ENCODE measurements at regions not wholly inside any gene's neighbourhood (a gene's known extent, or its start where the extent isn't known, plus 50 kb on each side); places are given as distances from the start of the nearest gene placed in this dataset.

DNA sequence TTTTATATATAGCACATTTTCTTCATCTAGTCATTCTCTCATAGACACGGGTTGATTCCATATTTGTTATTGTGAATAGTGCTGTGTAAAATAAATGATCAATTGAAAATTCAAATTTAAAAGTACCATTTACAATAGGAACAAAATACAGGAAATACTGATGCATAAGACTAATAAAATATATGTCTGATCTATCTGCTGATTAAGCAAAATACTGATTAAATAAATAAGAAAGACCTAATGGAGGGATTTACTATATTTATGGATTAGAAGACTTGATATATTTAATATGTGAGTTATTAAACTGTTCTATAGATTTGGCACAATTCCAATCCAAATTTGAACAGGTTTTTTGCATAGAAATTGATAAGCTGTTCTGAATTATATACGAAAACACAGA, 1044.8 kb upstream of the ADGRL2 start:
- Mint-ChIP-seq H3K4me3 (ENCODE audit: low read depth) (no peak overlapping the region), H3K4me1 (ENCODE audit: low read depth) (no peaks in the 10 kb centered on the region), H3K36me3 (ENCODE audit: low read depth) (no peaks in the 10 kb centered on the region), H3K27ac (no peak overlapping the region), H3K27me3 (ENCODE audit: low read depth) (no peaks in the 10 kb centered on the region), H3K9me3 (peaks cover 14% of the 10 kb centered on the region)
- intact Hi-C loops (cut with micrococcal nuclease): no loop called here
- DNase-seq (ENCODE audit: low spot score): no peak

GRCh38 chr1:80751204-80751603, 1049.5 kb upstream of the ADGRL2 start:
- DNase-seq (ENCODE audit: low spot score): no peak
- no peak overlapping the region for H3K27ac Mint-ChIP-seq
- H3K9me3 Mint-ChIP-seq: peaks cover 12% of the 10 kb centered on the region
- H3K4me3 Mint-ChIP-seq (ENCODE audit: low read depth): no peak overlapping the region
- intact Hi-C loops (cut with micrococcal nuclease): no loop called here
- H3K4me1 Mint-ChIP-seq (ENCODE audit: low read depth): no peaks in the 10 kb centered on the region
- no peaks in the 10 kb centered on the region for H3K36me3 Mint-ChIP-seq (ENCODE audit: low read depth)
- no peaks in the 10 kb centered on the region for H3K27me3 Mint-ChIP-seq (ENCODE audit: low read depth)

DNA sequence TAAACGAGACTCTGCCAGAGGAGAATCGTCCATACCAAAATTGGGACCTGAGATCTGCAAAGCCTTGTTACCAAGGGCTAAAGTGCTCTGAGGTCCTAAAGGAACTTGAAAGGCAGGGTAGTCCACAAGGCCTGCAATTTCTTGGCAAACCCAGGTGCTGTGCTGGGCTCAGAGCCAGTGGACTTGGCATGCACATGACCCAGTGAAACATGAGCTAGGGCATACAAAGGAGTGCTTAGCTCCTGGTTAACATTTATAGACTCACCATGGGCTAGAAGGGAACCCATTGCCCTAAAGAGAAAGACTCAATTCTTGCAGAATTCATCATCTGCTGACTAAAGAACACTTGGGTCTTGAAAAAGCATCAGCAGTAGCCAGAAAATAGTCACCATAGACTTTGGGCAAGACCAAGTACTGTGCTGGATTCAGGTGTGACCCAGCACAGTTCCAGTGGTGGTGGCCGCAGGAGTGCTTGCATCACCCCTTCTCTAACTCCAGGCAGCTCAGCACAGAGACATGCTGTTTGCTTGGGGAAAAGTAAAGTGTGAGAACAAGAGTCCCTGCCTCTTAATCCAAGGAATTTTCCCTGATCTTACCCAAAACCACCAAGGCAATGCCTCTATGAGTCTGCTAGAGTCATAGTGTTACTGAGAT, 1069.4 kb upstream of the ADGRL2 start:
- no peak for DNase-seq (ENCODE audit: low spot score)
- no peak overlapping the region for H3K27ac Mint-ChIP-seq
- peaks cover 31% of the 10 kb centered on the region for H3K9me3 Mint-ChIP-seq
- no peak overlapping the region for H3K4me3 Mint-ChIP-seq (ENCODE audit: low read depth)
- H3K27me3 Mint-ChIP-seq (ENCODE audit: low read depth): no peaks in the 10 kb centered on the region
- intact Hi-C loops (cut with micrococcal nuclease): no loop called here
- no peaks in the 10 kb centered on the region for H3K4me1 Mint-ChIP-seq (ENCODE audit: low read depth)
- H3K36me3 Mint-ChIP-seq (ENCODE audit: low read depth): no peaks in the 10 kb centered on the region

DNA sequence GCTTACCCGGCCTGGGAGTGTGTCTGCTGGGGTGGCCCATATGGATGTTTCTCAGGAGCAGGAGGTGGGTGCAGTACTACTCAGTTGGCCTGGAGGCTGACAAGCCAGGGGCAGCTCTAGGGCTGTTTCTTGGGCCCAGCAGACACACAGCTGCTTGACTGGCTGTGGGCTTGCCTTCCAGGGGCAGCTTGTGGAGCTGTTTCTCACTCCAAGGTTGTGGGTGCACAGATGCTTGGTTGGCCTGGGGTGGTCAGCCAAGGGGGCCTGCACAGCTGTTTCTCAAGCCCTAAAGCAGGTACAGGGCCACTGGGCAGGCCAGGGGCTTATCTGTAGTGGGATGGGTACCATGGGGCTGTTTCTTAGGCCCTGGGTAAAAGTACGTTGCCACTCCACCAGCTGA, 1078.1 kb upstream of the ADGRL2 start:
- Mint-ChIP-seq H3K4me3 (ENCODE audit: low read depth) (no peak overlapping the region), H3K4me1 (ENCODE audit: low read depth) (no peaks in the 10 kb centered on the region), H3K9me3 (peaks cover 27% of the 10 kb centered on the region), H3K27ac (no peak overlapping the region), H3K36me3 (ENCODE audit: low read depth) (no peaks in the 10 kb centered on the region), H3K27me3 (ENCODE audit: low read depth) (no peaks in the 10 kb centered on the region)
- no peak for DNase-seq (ENCODE audit: low spot score)
- intact Hi-C loops (cut with micrococcal nuclease): no loop called here

- H3K4me1 Mint-ChIP-seq (ENCODE audit: low read depth): no peaks in the 10 kb centered on the region
- H3K36me3 Mint-ChIP-seq (ENCODE audit: low read depth): no peaks in the 10 kb centered on the region
- no peak for DNase-seq (ENCODE audit: low spot score)
- H3K27me3 Mint-ChIP-seq (ENCODE audit: low read depth): no peaks in the 10 kb centered on the region
- no peak overlapping the region for H3K4me3 Mint-ChIP-seq (ENCODE audit: low read depth)
- H3K9me3 Mint-ChIP-seq: peaks cover 18% of the 10 kb centered on the region
- no peak overlapping the region for H3K27ac Mint-ChIP-seq
- intact Hi-C loops (cut with micrococcal nuclease): no loop called here
Measured at GRCh38 chr1:80706526-80706925, 1094.2 kb upstream of the ADGRL2 start.

DNA sequence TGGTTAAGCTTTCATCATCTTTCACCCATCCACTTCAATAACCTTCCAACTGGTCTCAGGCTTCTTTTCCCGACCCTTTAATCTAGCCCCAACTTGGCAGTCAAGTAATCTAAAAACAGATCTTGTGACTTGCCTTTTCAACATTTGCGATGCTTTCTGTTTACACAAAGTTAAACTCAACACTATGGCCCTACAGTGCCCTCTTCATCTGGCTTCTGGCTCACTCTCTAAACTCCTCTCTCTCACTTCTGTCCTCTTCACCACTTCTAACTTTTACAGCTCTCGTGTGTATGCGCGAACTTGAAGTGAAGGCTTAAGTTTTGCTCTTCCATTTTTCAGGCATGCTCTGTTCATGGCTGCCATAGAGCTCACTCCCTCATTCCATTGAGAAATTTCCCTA, 1122.3 kb upstream of the ADGRL2 start:
- Mint-ChIP-seq H3K27ac (no peak overlapping the region), H3K36me3 (ENCODE audit: low read depth) (no peaks in the 10 kb centered on the region)
- no peak for DNase-seq (ENCODE audit: low spot score)

GRCh38 chr1:80675454-80675853, 1125.3 kb upstream of the ADGRL2 start:
- DNase-seq (ENCODE audit: low spot score): no peak
- Mint-ChIP-seq H3K9me3 (peaks cover 3% of the 10 kb centered on the region), H3K4me1 (ENCODE audit: low read depth) (no peaks in the 10 kb centered on the region), H3K27ac (no peak overlapping the region), H3K27me3 (ENCODE audit: low read depth) (no peaks in the 10 kb centered on the region), H3K36me3 (ENCODE audit: low read depth) (no peaks in the 10 kb centered on the region), H3K4me3 (ENCODE audit: low read depth) (no peak overlapping the region)
- intact Hi-C loops (cut with micrococcal nuclease): no loop called here

More for the DNA sequence above, 1122.3 kb upstream of the ADGRL2 start:
- Mint-ChIP-seq H3K27me3 (ENCODE audit: low read depth) (no peaks in the 10 kb centered on the region), H3K4me1 (ENCODE audit: low read depth) (no peaks in the 10 kb centered on the region), H3K4me3 (ENCODE audit: low read depth) (no peak overlapping the region), H3K9me3 (peaks cover 12% of the 10 kb centered on the region)
- intact Hi-C loops (cut with micrococcal nuclease): no loop called here

DNA sequence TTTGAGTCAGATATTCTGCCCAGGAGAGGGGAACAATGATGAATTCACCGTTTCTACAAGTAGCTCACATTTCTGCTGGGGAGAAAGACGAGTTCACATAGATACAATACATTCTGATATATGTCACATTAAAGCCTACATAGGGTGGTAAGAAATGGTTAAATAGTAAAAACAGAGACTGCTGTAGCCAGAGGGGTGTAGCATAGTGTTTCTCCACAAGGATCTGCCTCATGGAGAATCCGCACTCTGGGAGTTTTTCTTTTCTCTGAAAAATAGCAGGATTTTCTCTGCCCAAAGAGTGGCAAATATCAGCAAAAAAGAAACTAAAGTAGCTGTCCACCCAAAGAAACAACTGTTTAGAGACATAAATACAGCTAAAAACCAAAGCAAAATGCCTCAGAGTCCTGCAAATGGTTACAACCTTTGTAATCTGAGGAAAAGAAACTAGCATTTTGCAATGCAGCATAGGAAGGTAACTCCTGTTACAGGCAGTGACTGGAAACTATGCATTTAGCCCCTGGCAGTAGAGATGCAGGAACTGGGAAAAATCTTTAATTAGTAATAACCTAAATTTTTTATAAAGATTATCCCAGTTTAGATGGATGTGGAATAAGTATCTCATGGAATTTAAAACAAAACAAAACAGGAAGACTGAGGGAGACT, 1126.7 kb upstream of the ADGRL2 start:
- Mint-ChIP-seq H3K36me3 (ENCODE audit: low read depth) (no peaks in the 10 kb centered on the region), H3K4me1 (ENCODE audit: low read depth) (no peaks in the 10 kb centered on the region), H3K27me3 (ENCODE audit: low read depth) (no peaks in the 10 kb centered on the region), H3K27ac (no peak overlapping the region), H3K4me3 (ENCODE audit: low read depth) (no peak overlapping the region), H3K9me3 (peaks cover 3% of the 10 kb centered on the region)
- DNase-seq (ENCODE audit: low spot score): no peak
- intact Hi-C loops (cut with micrococcal nuclease): no loop called here

DNA sequence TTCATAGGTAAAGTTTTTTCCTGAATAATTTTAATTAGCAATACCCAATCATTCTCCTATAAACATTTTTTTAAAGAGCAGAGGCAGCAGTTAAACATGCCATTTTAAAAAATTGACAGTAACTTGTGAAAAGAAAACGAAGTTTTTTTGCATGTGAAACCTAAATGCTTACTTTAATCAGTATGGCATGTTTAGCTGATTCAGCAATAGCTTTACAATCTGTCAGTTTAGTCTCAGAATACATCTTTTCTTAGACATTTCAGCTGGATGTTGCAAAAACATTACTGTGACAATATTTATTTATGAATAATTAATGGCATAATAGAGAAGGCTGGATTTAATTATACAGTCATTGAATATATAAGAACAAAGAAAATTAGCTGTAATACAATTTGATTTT, 1132.4 kb upstream of the ADGRL2 start:
- intact Hi-C loops (cut with micrococcal nuclease): no loop called here
- peaks cover 4% of the 10 kb centered on the region for H3K9me3 Mint-ChIP-seq
- no peaks in the 10 kb centered on the region for H3K27me3 Mint-ChIP-seq (ENCODE audit: low read depth)
- no peak overlapping the region for H3K4me3 Mint-ChIP-seq (ENCODE audit: low read depth)
- H3K4me1 Mint-ChIP-seq (ENCODE audit: low read depth): no peaks in the 10 kb centered on the region
- no peaks in the 10 kb centered on the region for H3K36me3 Mint-ChIP-seq (ENCODE audit: low read depth)
- DNase-seq (ENCODE audit: low spot score): no peak
- H3K27ac Mint-ChIP-seq: no peak overlapping the region

- Mint-ChIP-seq H3K27ac (no peak overlapping the region), H3K36me3 (ENCODE audit: low read depth) (no peaks in the 10 kb centered on the region), H3K27me3 (ENCODE audit: low read depth) (no peaks in the 10 kb centered on the region), H3K9me3 (peaks cover 8% of the 10 kb centered on the region), H3K4me3 (ENCODE audit: low read depth) (no peak overlapping the region), H3K4me1 (ENCODE audit: low read depth) (no peaks in the 10 kb centered on the region)
- intact Hi-C loops (cut with micrococcal nuclease): no loop called here
- DNase-seq (ENCODE audit: low spot score): no peak
Measured at GRCh38 chr1:80666073-80666472, 1134.7 kb upstream of the ADGRL2 start.

- intact Hi-C loops (cut with micrococcal nuclease): no loop called here
- Mint-ChIP-seq H3K9me3 (peaks cover 16% of the 10 kb centered on the region), H3K27me3 (ENCODE audit: low read depth) (no peaks in the 10 kb centered on the region), H3K27ac (no peak overlapping the region), H3K4me3 (ENCODE audit: low read depth) (no peak overlapping the region), H3K4me1 (ENCODE audit: low read depth) (no peaks in the 10 kb centered on the region), H3K36me3 (ENCODE audit: low read depth) (no peaks in the 10 kb centered on the region)
- no peak for DNase-seq (ENCODE audit: low spot score)
Measured at GRCh38 chr1:80659161-80659560, 1141.6 kb upstream of the ADGRL2 start.

GRCh38 chr1:80657707-80658106, 1143.0 kb upstream of the ADGRL2 start:
- H3K27me3 Mint-ChIP-seq (ENCODE audit: low read depth): no peaks in the 10 kb centered on the region
- DNase-seq (ENCODE audit: low spot score): no peak
- no peak overlapping the region for H3K4me3 Mint-ChIP-seq (ENCODE audit: low read depth)
- H3K36me3 Mint-ChIP-seq (ENCODE audit: low read depth): no peaks in the 10 kb centered on the region
- H3K9me3 Mint-ChIP-seq: peaks cover 20% of the 10 kb centered on the region
- intact Hi-C loops (cut with micrococcal nuclease): no loop called here
- no peak overlapping the region for H3K27ac Mint-ChIP-seq
- no peaks in the 10 kb centered on the region for H3K4me1 Mint-ChIP-seq (ENCODE audit: low read depth)

GRCh38 chr1:80657044-80657643, 1143.6 kb upstream of the ADGRL2 start:
- Mint-ChIP-seq H3K9me3 (peaks cover 20% of the 10 kb centered on the region), H3K27me3 (ENCODE audit: low read depth) (no peaks in the 10 kb centered on the region), H3K4me3 (ENCODE audit: low read depth) (no peak overlapping the region), H3K27ac (no peak overlapping the region), H3K4me1 (ENCODE audit: low read depth) (no peaks in the 10 kb centered on the region), H3K36me3 (ENCODE audit: low read depth) (no peaks in the 10 kb centered on the region)
- no peak for DNase-seq (ENCODE audit: low spot score)
- intact Hi-C loops (cut with micrococcal nuclease): no loop called here

Measured in activated T-helper 2 cell treated with anti-CD3 and anti-CD28 coated beads, Interferon-gamma antibody, Interleukin-2, Interleukin-4, amounts not matched to agents 10 μg/mL and 5 μg/mL and 100 μg/mL, durations not matched to agents 14 hours and 24 hours and 36 hours (primary cell).